ENCODE measurements at regions not wholly inside any gene's neighbourhood (a gene's known extent, or its start where the extent isn't known, plus 50 kb on each side); places are given as distances from the start of the nearest gene placed in this dataset.

DNA sequence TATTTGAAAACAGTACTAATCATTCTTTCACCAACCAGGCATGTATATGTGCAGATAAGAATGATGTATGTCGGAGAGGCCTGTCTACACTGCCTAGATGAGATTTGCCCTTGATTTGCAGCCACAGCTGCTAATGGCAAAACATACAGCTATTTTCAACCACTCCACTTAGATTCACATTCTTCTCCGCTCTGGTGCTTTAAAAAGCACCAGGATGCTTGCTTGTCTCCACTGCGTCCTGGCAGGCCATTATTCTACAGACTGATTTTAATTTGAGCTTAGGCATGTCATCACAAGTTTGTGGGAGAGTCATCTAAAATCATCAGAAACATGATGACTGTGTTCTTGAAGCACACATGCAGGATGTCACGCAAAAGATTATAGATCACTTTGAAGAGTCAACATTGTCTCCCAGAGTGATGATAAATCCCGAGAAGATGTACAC lies 119.0 kb upstream of the NRIP1 start:
- H3K4me3 ChIP-seq (ENCODE audit: low read depth, low read length), result no peak overlapping the region
- DNase-seq (ENCODE audit: low read depth), result no peak
- TF ChIP-seq, protein P1, sequence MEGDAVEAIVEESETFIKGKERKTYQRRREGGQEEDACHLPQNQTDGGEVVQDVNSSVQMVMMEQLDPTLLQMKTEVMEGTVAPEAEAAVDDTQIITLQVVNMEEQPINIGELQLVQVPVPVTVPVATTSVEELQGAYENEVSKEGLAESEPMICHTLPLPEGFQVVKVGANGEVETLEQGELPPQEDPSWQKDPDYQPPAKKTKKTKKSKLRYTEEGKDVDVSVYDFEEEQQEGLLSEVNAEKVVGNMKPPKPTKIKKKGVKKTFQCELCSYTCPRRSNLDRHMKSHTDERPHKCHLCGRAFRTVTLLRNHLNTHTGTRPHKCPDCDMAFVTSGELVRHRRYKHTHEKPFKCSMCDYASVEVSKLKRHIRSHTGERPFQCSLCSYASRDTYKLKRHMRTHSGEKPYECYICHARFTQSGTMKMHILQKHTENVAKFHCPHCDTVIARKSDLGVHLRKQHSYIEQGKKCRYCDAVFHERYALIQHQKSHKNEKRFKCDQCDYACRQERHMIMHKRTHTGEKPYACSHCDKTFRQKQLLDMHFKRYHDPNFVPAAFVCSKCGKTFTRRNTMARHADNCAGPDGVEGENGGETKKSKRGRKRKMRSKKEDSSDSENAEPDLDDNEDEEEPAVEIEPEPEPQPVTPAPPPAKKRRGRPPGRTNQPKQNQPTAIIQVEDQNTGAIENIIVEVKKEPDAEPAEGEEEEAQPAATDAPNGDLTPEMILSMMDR (IDR thresholded peaks at IDR 0.05; ENCODE audit: insufficient read depth, low read depth, low read length, missing control alignments), result no peak

DNA sequence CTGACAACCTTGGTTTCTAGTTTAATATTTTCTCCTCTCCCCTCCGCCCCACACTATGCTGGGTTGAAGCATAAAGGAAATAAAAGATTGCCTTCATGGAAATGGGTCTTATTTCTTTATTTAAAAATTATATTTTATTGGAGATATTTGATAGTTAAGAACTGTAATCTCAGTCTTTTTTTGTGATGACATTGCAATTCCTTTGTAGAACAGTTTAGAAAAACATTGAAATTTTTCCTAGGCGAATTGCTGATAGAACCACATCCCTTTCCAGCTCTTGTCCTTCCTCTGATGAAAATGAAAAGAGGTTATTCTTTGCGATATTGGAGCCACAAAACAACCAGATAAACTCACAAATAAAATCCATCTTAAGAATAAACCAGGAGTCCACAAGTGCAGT lies 125.6 kb upstream of the NRIP1 start:
- TF ChIP-seq, protein P1 (IDR thresholded peaks at IDR 0.05; ENCODE audit: insufficient read depth, low read depth, low read length, missing control alignments), result no peak
- no peak for DNase-seq (ENCODE audit: low read depth)
- H3K4me3 ChIP-seq (ENCODE audit: low read depth, low read length), result no peak overlapping the region

DNA sequence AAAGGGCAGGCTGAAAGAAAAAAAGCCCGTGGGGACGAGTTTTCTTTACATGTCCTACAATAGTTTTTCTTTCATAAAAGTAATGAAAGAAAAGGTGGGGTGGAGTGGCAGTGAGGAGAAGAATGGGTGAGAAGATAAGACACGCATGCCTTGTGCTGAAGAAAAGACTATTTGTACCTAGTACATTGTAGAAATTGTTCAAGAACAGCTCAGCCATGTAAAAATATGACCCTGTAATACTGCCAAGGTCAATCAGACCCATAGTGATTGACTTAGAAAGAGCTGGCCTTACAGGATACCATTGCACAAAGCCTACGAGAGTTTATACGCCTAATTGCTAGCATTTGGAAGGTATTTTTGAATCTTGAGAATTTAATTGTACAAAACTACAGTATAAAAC lies 126.0 kb upstream of the NRIP1 start:
- TF ChIP-seq, protein P1 (IDR thresholded peaks at IDR 0.05; ENCODE audit: insufficient read depth, low read depth, low read length, missing control alignments), result no peak
- DNase-seq (ENCODE audit: low read depth), result no peak
- H3K4me3 ChIP-seq (ENCODE audit: low read depth, low read length), result no peak overlapping the region

DNA sequence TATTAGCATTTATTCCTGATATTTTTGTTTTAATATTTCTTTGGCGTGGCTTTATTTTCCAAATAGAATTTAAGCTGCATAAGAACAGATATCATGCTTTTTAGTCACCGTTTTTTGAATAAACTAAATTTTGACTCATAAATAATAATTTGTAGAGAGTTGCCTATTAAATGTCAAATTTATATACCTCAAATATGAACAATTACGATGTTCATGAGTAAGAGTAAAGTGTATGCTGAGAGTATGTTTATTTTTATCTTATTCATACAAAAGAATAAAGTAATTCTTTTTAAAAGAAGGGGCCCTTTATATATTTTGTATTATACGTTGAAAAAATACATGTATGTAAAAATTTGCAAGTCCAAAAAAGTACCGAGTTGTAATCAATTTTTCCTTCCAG lies 126.5 kb upstream of the NRIP1 start:
- DNase-seq (ENCODE audit: low read depth), result no peak
- no peak overlapping the region for H3K4me3 ChIP-seq (ENCODE audit: low read depth, low read length)
- TF ChIP-seq, protein P1 (IDR thresholded peaks at IDR 0.05; ENCODE audit: insufficient read depth, low read depth, low read length, missing control alignments), result no peak

DNA sequence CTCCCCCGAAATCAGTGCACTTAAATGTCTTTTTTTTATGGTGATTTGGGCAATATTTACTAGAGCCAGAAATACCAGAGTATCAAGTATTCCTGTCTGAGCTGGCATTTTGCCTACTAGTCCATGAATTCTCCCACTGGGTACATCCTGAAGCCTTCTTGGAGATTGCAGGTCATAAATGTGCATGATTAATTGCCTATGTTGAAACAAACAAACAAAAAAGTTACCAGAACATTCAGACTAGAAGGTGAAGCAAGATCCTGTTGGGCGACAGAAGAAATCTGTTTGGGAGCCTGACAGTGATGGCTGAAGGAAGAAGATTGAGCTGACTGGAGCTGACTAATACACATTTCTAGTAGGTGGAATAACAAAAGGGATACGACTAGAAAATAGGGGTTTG lies 127.4 kb upstream of the NRIP1 start:
- H3K4me3 ChIP-seq (ENCODE audit: low read depth, low read length), result no peak overlapping the region
- DNase-seq (ENCODE audit: low read depth), result no peak
- TF ChIP-seq, protein P1 (IDR thresholded peaks at IDR 0.05; ENCODE audit: insufficient read depth, low read depth, low read length, missing control alignments), result no peak

DNA sequence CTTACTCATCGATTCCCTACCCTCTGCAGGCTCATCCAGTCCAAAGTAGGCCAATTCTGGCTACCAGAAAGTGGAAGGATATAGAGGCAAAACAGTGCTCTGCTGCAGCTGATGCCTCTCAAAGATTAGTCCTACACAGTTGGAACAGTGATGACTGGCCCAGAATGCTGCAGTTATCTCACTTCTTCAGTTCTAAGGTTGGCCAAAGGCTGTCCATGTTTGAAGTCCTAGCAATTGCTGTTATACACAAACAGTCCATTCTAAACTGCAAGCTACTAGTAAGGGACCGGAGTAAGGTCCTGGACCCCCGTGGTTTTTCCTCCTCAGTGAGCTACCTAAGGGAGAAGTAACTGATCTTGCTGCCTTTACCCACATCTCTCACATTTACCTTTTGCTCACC lies 129.1 kb upstream of the NRIP1 start:
- TF ChIP-seq, protein P1 (IDR thresholded peaks at IDR 0.05; ENCODE audit: insufficient read depth, low read depth, low read length, missing control alignments), result no peak
- no peak overlapping the region for H3K4me3 ChIP-seq (ENCODE audit: low read depth, low read length)
- no peak for DNase-seq (ENCODE audit: low read depth)

DNA sequence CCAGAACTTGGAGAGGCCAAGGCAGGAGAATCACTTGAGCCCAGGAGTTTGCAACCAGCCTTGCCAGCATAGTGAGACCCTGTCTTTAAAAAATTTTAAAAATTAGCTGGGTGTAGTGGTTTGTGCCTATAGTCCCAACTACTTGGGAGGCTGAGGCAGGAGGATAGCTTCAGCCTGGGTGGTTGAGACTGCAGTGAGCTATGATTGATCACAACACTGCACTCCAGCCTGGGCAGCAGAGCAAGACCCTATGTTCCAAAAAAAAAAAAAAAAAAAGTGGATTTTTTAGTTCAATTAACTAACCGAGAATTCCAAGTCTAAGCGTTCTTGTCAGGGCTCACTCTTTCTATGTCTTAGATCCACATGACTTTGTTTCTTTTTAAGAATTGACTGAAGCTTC lies 130.3 kb upstream of the NRIP1 start:
- TF ChIP-seq, protein P1 (IDR thresholded peaks at IDR 0.05; ENCODE audit: insufficient read depth, low read depth, low read length, missing control alignments), result no peak
- no peak for DNase-seq (ENCODE audit: low read depth)
- no peak overlapping the region for H3K4me3 ChIP-seq (ENCODE audit: low read depth, low read length)

Data from GM12865 (cell line).